K562 (cell line): ENCODE measurements at regions not wholly inside any gene's neighbourhood (a gene's known extent, or its start where the extent isn't known, plus 50 kb on each side); places are given as distances from the start of the nearest gene placed in this dataset.

Source experiments
- BRF1 ChIP-seq: IDR thresholded peaks from 3 replicates; pipeline ENCODE4 v1.6.1; 2011; ENCODE audit warnings: borderline replicate concordance, mild to moderate bottlenecking; ENCODE audit not compliant: insufficient read length; ENCODE audit errors: extremely low read depth
- CBFB ChIP-seq: sonication (generic); formaldehyde crosslinking; IDR thresholded peaks from 2 replicates; pipeline ENCODE4 v1.4.0; 2020; ENCODE audit warnings: mild to moderate bottlenecking, missing genetic modification reagents
- PHF21A ChIP-seq: fragments of 450-650 bp; IDR thresholded peaks from 2 replicates; pipeline ENCODE4 v1.6.1; 2017; ENCODE audit warnings: low read depth, borderline replicate concordance
- PURB ChIP-seq: sonication (generic); formaldehyde crosslinking; IDR thresholded peaks from 2 replicates; pipeline ENCODE4 v1.9.0; 2021; ENCODE audit warnings: low read depth, mild to moderate bottlenecking, missing genetic modification reagents
- THAP12 ChIP-seq: fragments of 250-450 bp; sonication (Bioruptor Pico); IDR thresholded peaks from 2 replicates; pipeline ENCODE4 v1.9.0; 2021; ENCODE audit warnings: mild to moderate bottlenecking, inconsistent platforms
- ZKSCAN8 ChIP-seq: fragments of 200-800 bp; sonication (Bioruptor generic); IDR thresholded peaks from 2 replicates; pipeline ENCODE4 v1.6.1; 2016; ENCODE audit warnings: missing genetic modification characterization, missing compliant biosample characterization
- ZMIZ1 ChIP-seq, 2 experiments: fragments of 150-350 bp in 1 of 2; IDR thresholded peaks; 2 replicates each; pipeline ENCODE4 v1.6.1; 2012 to 2016; ENCODE audit warnings: low read depth in 2 of 2, low read length in 2 of 2, mild to moderate bottlenecking in 1 of 2, moderate library complexity in 1 of 2
- ZNF316 ChIP-seq: fragments of 450-650 bp; IDR thresholded peaks from 2 replicates; pipeline ENCODE4 v1.6.1; 2016
- ZNF347 ChIP-seq: fragments of 450-650 bp; formaldehyde crosslinking; IDR thresholded peaks from 2 replicates; pipeline ENCODE4 v1.4.0; 2020; ENCODE audit warnings: low read depth, mild to moderate bottlenecking, moderate library complexity

GRCh38 chr3:88955274-88955673, 152.1 kb upstream of the EPHA3 start (continued):
- TF ChIP-seq CBFB (CRISPR knock-in tag): no peak
- no peak for TF ChIP-seq ZKSCAN8 (CRISPR knock-in tag)
- TF ChIP-seq THAP12: no peak
- no peak for TF ChIP-seq PHF21A
- no peak for TF ChIP-seq ZNF316
- TF ChIP-seq BRF1: no peak
- TF ChIP-seq ZMIZ1 (IDR thresholded peaks at IDR 0.05; ENCODE audit: low read depth in 2 of 2, low read length in 2 of 2): no peak
- no peak for TF ChIP-seq ZNF347 (CRISPR knock-in tag)
- TF ChIP-seq PURB (CRISPR knock-in tag): no peak
